ENCODE measurements at regions not wholly inside any gene's neighbourhood (a gene's known extent, or its start where the extent isn't known, plus 50 kb on each side); places are given as distances from the start of the nearest gene placed in this dataset.
A peak's percentile ranks its signal among the peaks of the same experiment; 100 is the strongest.

- 73 to 82% methylated on average over 3 of the region's 3 CpGs for WGBS, 2 donors
- H3K4me1 ChIP-seq = peaks cover 0 to 7% (median 0%) of the 10 kb centered on the region in 9 donors
- no peak for TF ChIP-seq CTCF (IDR thresholded peaks at IDR 0.05)
- ATAC-seq (no peak), DNase-seq (no peak)
- H3K4me3 ChIP-seq = no peak overlapping the region
- intact Hi-C loops (cut with DNase I) = no loop called here
- no peaks in the 10 kb centered on the region for H3K27me3 ChIP-seq
- peak overlapping the region in 1 of 10 donors; percentile 59 for H3K27ac ChIP-seq
- H3K9me3 ChIP-seq = peaks cover 0 to 8% (median 0%) of the 10 kb centered on the region in 11 donors
- H3K36me3 ChIP-seq = no peaks in the 10 kb centered on the region
These were observed 308.1 kb upstream of the RUNX1 start for GRCh38 chr21:35357041-35357780.

GRCh38 chr21:35354078-35354477 is 305.0 kb upstream of the RUNX1 start:
- no peak for TF ChIP-seq CTCF (IDR thresholded peaks at IDR 0.05)
- intact Hi-C loops (cut with DNase I) = no loop called here
- no peak overlapping the region for H3K27ac ChIP-seq
- no peaks in the 10 kb centered on the region for H3K27me3 ChIP-seq
- no peaks in the 10 kb centered on the region for H3K4me1 ChIP-seq
- H3K9me3 ChIP-seq = peaks cover 0 to 8% (median 0%) of the 10 kb centered on the region in 11 donors
- DNase-seq (no peak), ATAC-seq (no peak)
- H3K4me3 ChIP-seq = no peak overlapping the region
- WGBS, 2 donors = 81 to 83% methylated on average over 2 of the region's 2 CpGs
- no peaks in the 10 kb centered on the region for H3K36me3 ChIP-seq

GRCh38 chr21:35352793-35353192 is 303.7 kb upstream of the RUNX1 start:
- DNase-seq (no peak), ATAC-seq (no peak)
- Histone ChIP-seq H3K4me3 (no peak overlapping the region), H3K9me3 (peaks cover 0 to 6% (median 0%) of the 10 kb centered on the region in 11 donors), H3K27me3 (peaks cover 0 to 6% (median 0%) of the 10 kb centered on the region in 7 donors), H3K4me1 (no peaks in the 10 kb centered on the region), H3K27ac (peak overlapping the region in 3 of 10 donors; percentile 31 to 78 (median 50)), H3K36me3 (no peaks in the 10 kb centered on the region)
- 54 to 65% methylated on average over 7 of the region's 7 CpGs for WGBS, 2 donors
- TF ChIP-seq CTCF (IDR thresholded peaks at IDR 0.05) = no peak
- intact Hi-C loops (cut with DNase I) = no loop called here

GRCh38 chr21:35352066-35352770 is 303.1 kb upstream of the RUNX1 start:
- H3K27me3 ChIP-seq = peaks cover 0 to 6% (median under 1%) of the 10 kb centered on the region in 7 donors
- intact Hi-C loops (cut with DNase I) = no loop called here
- H3K36me3 ChIP-seq = no peaks in the 10 kb centered on the region
- no peak for TF ChIP-seq CTCF (IDR thresholded peaks at IDR 0.05)
- peaks cover 0 to under 1% (median 0%) of the 10 kb centered on the region in 11 donors for H3K9me3 ChIP-seq
- peak overlapping the region in 2 of 10 donors; percentile 50 to 78 for H3K27ac ChIP-seq
- WGBS, 2 donors = 66 to 69% methylated on average over 4 of the region's 4 CpGs
- DNase-seq (no peak), ATAC-seq (peak in 2 of 8 donors; percentile 44 to 65)
- H3K4me3 ChIP-seq = no peak overlapping the region
- no peaks in the 10 kb centered on the region for H3K4me1 ChIP-seq

Measured in heart right ventricle (tissue), 16 donors.